H1 (cell line): ENCODE measurements at regions not wholly inside any gene's neighbourhood (a gene's known extent, or its start where the extent isn't known, plus 50 kb on each side); places are given as distances from the start of the nearest gene placed in this dataset.

Experiments
- CTCF ChIA-PET: fragments of 300-600 bp; sonication (Branson Sonifier 250); formaldehyde crosslinking; loops from one replicate; lab custom pipeline; 2021; ENCODE audit not compliant: partially characterized antibody; lab: Charles Lee
- POLR2A ChIA-PET: fragments of 300-600 bp; sonication (Branson Sonifier 250); formaldehyde crosslinking; loops from one replicate; lab custom pipeline; 2021; ENCODE audit warnings: inconsistent platforms; ENCODE audit not compliant: partially characterized antibody; lab: Charles Lee
- DNase-seq, 2 experiments: peaks; one replicate each; pipeline versions ENCODE4 v3.0.0 to v3.0.0-alpha.2; 2010 to 2022; ENCODE audit warnings: low spot score in 2 of 2, low read depth in 1 of 2, mixed read lengths in 1 of 2
- FAIRE-seq: peaks from 2 replicates; lab custom pipeline; 2011; peaks lifted over from hg19 to GRCh38; lab: Jason Lieb, UNC
- H2AFZ ChIP-seq: 2 replicates; pipeline ENCODE4 v1.8.1; 2012; ENCODE audit warnings: low read length, inconsistent platforms
- H2AK5ac ChIP-seq: 2 replicates; pipeline ENCODE4 v1.6.1; 2013; ENCODE audit warnings: low read depth, low read length
- H2BK120ac ChIP-seq: replicated peaks from 2 replicates; pipeline ENCODE3; 2013; ENCODE audit warnings: low read depth, low read length, inconsistent platforms
- H2BK12ac ChIP-seq: 2 replicates; pipeline ENCODE4 v1.6.1; 2013; ENCODE audit warnings: low read depth, low read length
- H2BK15ac ChIP-seq: 2 replicates; pipeline ENCODE4 v1.6.1; 2013; ENCODE audit warnings: low read length
- H2BK20ac ChIP-seq: 2 replicates; pipeline ENCODE4 v1.6.1; 2013; ENCODE audit warnings: low read length
- H2BK5ac ChIP-seq: 2 replicates; pipeline ENCODE4 v1.6.1; 2013; ENCODE audit warnings: low read depth, low read length
- H3K14ac ChIP-seq: 2 replicates; pipeline ENCODE4 v1.6.1; 2013; ENCODE audit warnings: inconsistent platforms; ENCODE audit not compliant: insufficient read length
- H3K18ac ChIP-seq: 2 replicates; pipeline ENCODE4 v1.6.1; 2013; ENCODE audit warnings: low read length; ENCODE audit errors: extremely low read depth
- H3K23ac ChIP-seq: 2 replicates; pipeline ENCODE4 v1.6.1; 2013; ENCODE audit warnings: inconsistent platforms; ENCODE audit not compliant: insufficient read length
- H3K23me2 ChIP-seq: 2 replicates; pipeline ENCODE4 v1.6.1; 2013; ENCODE audit warnings: low read depth, low read length
- H3K27ac ChIP-seq: 2 replicates; pipeline ENCODE4 v1.6.1; 2011; ENCODE audit warnings: low read depth, low read length, inconsistent platforms
- H3K27me3 ChIP-seq, 4 experiments: replicated peaks in 1 of 4; 1 replicate in 1 of 4; 2 replicates in 3 of 4; pipeline versions ENCODE4 v1.6.1 to v1.8.1; 2011 to 2013; ENCODE audit warnings: low read length in 3 of 4, mild to moderate bottlenecking in 3 of 4, inconsistent platforms in 2 of 4, mixed read lengths in 2 of 4, moderate library complexity in 1 of 4; ENCODE audit not compliant: control insufficient read depth in 3 of 4, insufficient read depth in 3 of 4; ENCODE audit errors: extremely low read depth in 1 of 4
- H3K36me3 ChIP-seq, 4 experiments: 2 replicates each; pipeline versions ENCODE4 v1.6.1 to v1.8.1; 2011 to 2013; ENCODE audit warnings: mild to moderate bottlenecking in 4 of 4, low read length in 3 of 4, moderate library complexity in 2 of 4, control low read depth in 1 of 4, inconsistent platforms in 1 of 4; ENCODE audit not compliant: insufficient read depth in 4 of 4, control insufficient read depth in 2 of 4
- H3K4ac ChIP-seq: replicated peaks from 2 replicates; pipeline ENCODE3; 2013; ENCODE audit warnings: low read length, low read depth, mixed read lengths, inconsistent platforms; ENCODE audit not compliant: insufficient read length
- H3K4me1 ChIP-seq, 4 experiments: replicated peaks in 1 of 4; 1 replicate in 1 of 4; 2 replicates in 3 of 4; pipeline versions ENCODE4 v1.6.1 to v1.8.1; 2011 to 2013; ENCODE audit warnings: low read length in 3 of 4, inconsistent platforms in 2 of 4, mixed read lengths in 1 of 4; ENCODE audit not compliant: insufficient read depth in 4 of 4, control insufficient read depth in 3 of 4
- H3K4me2 ChIP-seq, 2 experiments: 2 replicates each; pipeline versions ENCODE4 v1.6.1 to v1.8.1; 2011 to 2013; ENCODE audit warnings: low read depth in 2 of 2, low read length in 2 of 2, control low read depth in 1 of 2, inconsistent platforms in 1 of 2, mild to moderate bottlenecking in 1 of 2; ENCODE audit not compliant: insufficient read depth in 1 of 2
- H3K4me3 ChIP-seq, 4 experiments: fragments of 200-600, 300-600 bp in 1 of 4; sonication (generic), shearing (Covaris generic), sonication (Bioruptor Twin) in 1 of 4; 2 replicates each; pipeline versions ENCODE4 v1.5.1 to v1.8.1; 2011 to 2016; ENCODE audit warnings: low read length in 4 of 4, low read depth in 3 of 4, control low read depth in 2 of 4, inconsistent platforms in 2 of 4, mild to moderate bottlenecking in 2 of 4, mixed read lengths in 1 of 4, moderate library complexity in 1 of 4; ENCODE audit not compliant: insufficient read depth in 2 of 4; ENCODE audit errors: extremely low read depth in 1 of 4
- H3K56ac ChIP-seq: replicated peaks from 2 replicates; pipeline ENCODE3; 2013; ENCODE audit warnings: low read depth, mild to moderate bottlenecking, mixed read lengths, low read length, inconsistent platforms; ENCODE audit not compliant: insufficient read length
- H3K79me1 ChIP-seq: 2 replicates; pipeline ENCODE4 v1.6.1; 2013; ENCODE audit warnings: low read depth, low read length, control low read depth
- H3K79me2 ChIP-seq, 2 experiments: 2 replicates each; pipeline versions ENCODE4 v1.6.1 to v1.8.1; 2012 to 2013; ENCODE audit warnings: low read length in 2 of 2, mild to moderate bottlenecking in 2 of 2, inconsistent platforms in 1 of 2; ENCODE audit not compliant: insufficient read depth in 2 of 2, control insufficient read depth in 1 of 2
- H3K9ac ChIP-seq, 4 experiments: replicated peaks in 1 of 4; 1 replicate in 1 of 4; 2 replicates in 3 of 4; pipeline versions ENCODE4 v1.6.1 to v1.8.1; 2011 to 2013; ENCODE audit warnings: low read depth in 3 of 4, low read length in 3 of 4, control low read depth in 2 of 4, mild to moderate bottlenecking in 2 of 4, moderate library complexity in 2 of 4, inconsistent platforms in 1 of 4; ENCODE audit errors: extremely low read depth in 1 of 4
- H3K9me3 ChIP-seq, 2 experiments: 2 replicates each; pipeline versions ENCODE4 v1.6.1 to v1.8.1; 2012 to 2013; ENCODE audit warnings: mild to moderate bottlenecking in 2 of 2, moderate library complexity in 2 of 2, control low read depth in 1 of 2, inconsistent platforms in 1 of 2, low read depth in 1 of 2, low read length in 1 of 2, mixed read lengths in 1 of 2; ENCODE audit not compliant: insufficient read depth in 2 of 2
- H4K20me1 ChIP-seq, 2 experiments: replicated peaks in 1 of 2; 2 replicates each; pipeline versions ENCODE3 to v1.8.1; 2011 to 2013; ENCODE audit warnings: inconsistent platforms in 2 of 2, low read length in 2 of 2, mild to moderate bottlenecking in 1 of 2; ENCODE audit not compliant: insufficient read depth in 2 of 2, control insufficient read depth in 1 of 2
- H4K5ac ChIP-seq: 2 replicates; pipeline ENCODE4 v1.6.1; 2013; ENCODE audit warnings: low read length, low read depth, mixed read lengths, inconsistent platforms; ENCODE audit not compliant: insufficient read length
- H4K8ac ChIP-seq: 2 replicates; pipeline ENCODE4 v1.8.0; 2013; ENCODE audit warnings: mild to moderate bottlenecking, moderate library complexity, low read length, inconsistent platforms; ENCODE audit not compliant: insufficient read depth; ENCODE audit errors: extremely low read depth
- H4K91ac ChIP-seq: replicated peaks from 2 replicates; pipeline ENCODE3; 2013; ENCODE audit warnings: low read length, mixed read lengths, inconsistent platforms; ENCODE audit not compliant: insufficient read length
- ASH2L ChIP-seq: fragments of 200-600, 300-600 bp; sonication (generic); IDR thresholded peaks from one replicate; pipeline ENCODE4 v1.7.1; 2017; ENCODE audit warnings: low read length
- CBX5 ChIP-seq: fragments of 300-800, 300-1000 bp; sonication (generic); IDR thresholded peaks from 2 replicates; pipeline ENCODE4 v1.7.1; 2016; ENCODE audit warnings: antibody characterized with exemption, low read length, low read depth
- CHD1 ChIP-seq: IDR thresholded peaks from 2 replicates; pipeline ENCODE4 v1.6.1; 2012; ENCODE audit warnings: low read depth, low read length, improper control_type of control experiment
- E2F6 ChIP-seq: IDR thresholded peaks from 2 replicates; pipeline ENCODE4 v1.6.1; 2012; ENCODE audit warnings: inconsistent platforms
- HDAC2 ChIP-seq, 2 experiments: fragments of 300-600 bp in 1 of 2; sonication (generic) in 1 of 2; IDR thresholded peaks; 2 replicates each; pipeline ENCODE4 v1.6.1; 2011 to 2012; ENCODE audit warnings: low read depth in 2 of 2, low read length in 2 of 2, mild to moderate bottlenecking in 2 of 2, moderate library complexity in 2 of 2, borderline replicate concordance in 1 of 2, inconsistent platforms in 1 of 2
- POU5F1 ChIP-seq: IDR thresholded peaks from 2 replicates; pipeline ENCODE4 v1.6.1; 2011; ENCODE audit warnings: low read depth, mild to moderate bottlenecking, low read length, moderate library complexity
- SIX5 ChIP-seq: IDR thresholded peaks from 2 replicates; pipeline ENCODE4 v1.6.1; 2011; ENCODE audit warnings: mild to moderate bottlenecking, low read depth, low read length
- SP2 ChIP-seq: IDR thresholded peaks from 2 replicates; pipeline ENCODE4 v1.6.1; 2012; ENCODE audit warnings: mild to moderate bottlenecking, low read length, inconsistent platforms
- TAF1 ChIP-seq: IDR thresholded peaks from 2 replicates; pipeline ENCODE4 v1.6.1; 2011; ENCODE audit warnings: mild to moderate bottlenecking, low read depth, low read length
- TBP ChIP-seq: IDR thresholded peaks from 2 replicates; pipeline ENCODE4 v1.6.1; 2011; ENCODE audit warnings: low read depth, low read length, improper control_type of control experiment
- WGBS, 2 experiments: shearing (Covaris generic) in 1 of 2; methylation state at CpG; one replicate each; pipeline versions ENCODE4 v1.1.6 to v1.1.7; 2013 to 2015; ENCODE audit warnings: low lambda C conversion rate in 2 of 2, mixed read lengths in 2 of 2, inconsistent platforms in 1 of 2, low coverage in 1 of 2, missing lambda C conversion rate in 1 of 2; ENCODE audit not compliant: insufficient replicate concordance in 2 of 2, insufficient coverage in 1 of 2, insufficient read length in 1 of 2; ENCODE audit errors: extremely low coverage in 1 of 2, missing lambda C conversion rate in 1 of 2; 5-methylcytosine and 5-hydroxymethylcytosine counted together
- TF ChIP-seq, protein P1 (sequence below), 3 experiments: IDR thresholded peaks; 1 replicate in 2 of 3; 2 replicates in 1 of 3; pipeline versions ENCODE4 v1.5.1 to v1.6.1; 2011; ENCODE audit warnings: low read length in 3 of 3, mild to moderate bottlenecking in 3 of 3, inconsistent platforms in 2 of 3, low read depth in 1 of 3, moderate library complexity in 1 of 3; ENCODE audit not compliant: insufficient read depth in 1 of 3; ENCODE audit errors: control extremely low read depth in 1 of 3

DNA sequence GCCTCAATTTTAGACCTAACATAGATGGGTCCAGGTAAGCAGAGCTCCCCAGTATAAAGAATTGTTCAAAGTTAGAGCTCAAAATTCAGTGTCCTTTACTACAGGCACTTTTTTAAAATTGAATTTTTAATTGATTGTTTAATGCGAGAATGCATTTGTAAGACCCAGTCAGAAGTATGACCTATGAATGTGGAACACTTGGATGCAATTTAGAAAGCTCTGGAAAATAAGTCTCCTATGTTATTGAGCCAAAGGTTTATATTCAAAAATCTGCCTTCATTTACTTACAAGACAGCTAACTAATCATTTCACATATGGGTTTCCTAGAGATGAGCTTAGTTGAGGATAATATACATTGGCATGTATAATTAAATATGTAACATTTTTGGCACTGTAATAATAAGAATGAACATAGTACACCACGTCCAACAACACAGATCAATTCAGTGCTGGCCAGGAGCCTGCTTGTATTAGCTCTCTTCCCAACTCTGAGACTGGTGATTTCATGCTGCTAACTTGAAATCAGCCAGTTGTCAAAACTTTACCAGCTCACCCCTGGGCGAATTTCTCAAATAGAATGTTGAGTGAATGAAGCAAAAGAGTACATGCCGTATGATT lies 197.2 kb upstream of the NPY2R start:
- no peak for FAIRE-seq
- H3K14ac ChIP-seq, result no peak overlapping the region
- TF ChIP-seq TAF1 (no peak), SP2 (no peak), HDAC2 (IDR thresholded peaks at IDR 0.05; ENCODE audit: borderline replicate concordance in 1 of 2, low read depth in 2 of 2, low read length in 2 of 2) (no peak), SIX5 (no peak), CBX5 (no peak), POU5F1 (no peak), CHD1 (no peak), E2F6 (no peak), ASH2L (no peak), TBP (no peak)
- TF ChIP-seq, protein P1, sequence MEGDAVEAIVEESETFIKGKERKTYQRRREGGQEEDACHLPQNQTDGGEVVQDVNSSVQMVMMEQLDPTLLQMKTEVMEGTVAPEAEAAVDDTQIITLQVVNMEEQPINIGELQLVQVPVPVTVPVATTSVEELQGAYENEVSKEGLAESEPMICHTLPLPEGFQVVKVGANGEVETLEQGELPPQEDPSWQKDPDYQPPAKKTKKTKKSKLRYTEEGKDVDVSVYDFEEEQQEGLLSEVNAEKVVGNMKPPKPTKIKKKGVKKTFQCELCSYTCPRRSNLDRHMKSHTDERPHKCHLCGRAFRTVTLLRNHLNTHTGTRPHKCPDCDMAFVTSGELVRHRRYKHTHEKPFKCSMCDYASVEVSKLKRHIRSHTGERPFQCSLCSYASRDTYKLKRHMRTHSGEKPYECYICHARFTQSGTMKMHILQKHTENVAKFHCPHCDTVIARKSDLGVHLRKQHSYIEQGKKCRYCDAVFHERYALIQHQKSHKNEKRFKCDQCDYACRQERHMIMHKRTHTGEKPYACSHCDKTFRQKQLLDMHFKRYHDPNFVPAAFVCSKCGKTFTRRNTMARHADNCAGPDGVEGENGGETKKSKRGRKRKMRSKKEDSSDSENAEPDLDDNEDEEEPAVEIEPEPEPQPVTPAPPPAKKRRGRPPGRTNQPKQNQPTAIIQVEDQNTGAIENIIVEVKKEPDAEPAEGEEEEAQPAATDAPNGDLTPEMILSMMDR (IDR thresholded peaks at IDR 0.05; ENCODE audit: control extremely low read depth in 1 of 3, insufficient read depth in 1 of 3, low read depth in 1 of 3, low read length in 3 of 3), result no peak

More for the DNA sequence above, 197.2 kb upstream of the NPY2R start:
- ChIA-PET CTCF (interaction anchor here (1.1 to 2.1 kb wide), 4 partner anchors 13 to 342 kb away, joined by 3 to 18 read pairs (median 4); no protein-coding TSS in a partner anchor), POLR2A (no interaction called here)
- H3K79me2 ChIP-seq, result no peaks in the 10 kb centered on the region
- H3K23me2 ChIP-seq, result no peaks in the 10 kb centered on the region
- no peak overlapping the region for H3K4me2 ChIP-seq
- no peaks in the 10 kb centered on the region for H3K79me1 ChIP-seq
- no peaks in the 10 kb centered on the region for H3K9me3 ChIP-seq
- no peak overlapping the region for H3K18ac ChIP-seq
- H3K23ac ChIP-seq, result no peak overlapping the region
- no peaks in the 10 kb centered on the region for H3K4me1 ChIP-seq
- H4K5ac ChIP-seq, result no peak overlapping the region
- whole genome bisulfite sequencing, 2 experiments, result 91% methylated on average over 4 of the region's 4 CpGs; no CpG with 5 or more reads in 1 of the 2 experiments
- H3K56ac ChIP-seq, result no peak overlapping the region
- H2BK15ac ChIP-seq, result no peak overlapping the region
- H3K4ac ChIP-seq, result no peak overlapping the region
- H2BK5ac ChIP-seq, result no peak overlapping the region
- no peak overlapping the region for H2BK20ac ChIP-seq
- H3K4me3 ChIP-seq, result no peak overlapping the region
- H3K27me3 ChIP-seq, result no peaks in the 10 kb centered on the region
- H2AK5ac ChIP-seq, result no peak overlapping the region
- no peak overlapping the region for H3K9ac ChIP-seq
- no peak overlapping the region for H2BK120ac ChIP-seq
- no peak overlapping the region for H3K27ac ChIP-seq
- H4K20me1 ChIP-seq, result no peaks in the 10 kb centered on the region
- no peak for DNase-seq
- H4K8ac ChIP-seq, result no peak overlapping the region
- no peaks in the 10 kb centered on the region for H3K36me3 ChIP-seq
- no peak overlapping the region for H2BK12ac ChIP-seq
- no peak overlapping the region for H4K91ac ChIP-seq
- H2AFZ ChIP-seq, result no peak overlapping the region
